Neutrophil (primary cell): ENCODE measurements at regions not wholly inside any gene's neighbourhood (a gene's known extent, or its start where the extent isn't known, plus 50 kb on each side); places are given as distances from the start of the nearest gene placed in this dataset.

ENCODE experiments used
- H3K27ac ChIP-seq: fragments of 200-600 bp; sonication (generic); 2 replicates; pipeline ENCODE4 v1.5.1; 2016; ENCODE audit warnings: mild to moderate bottlenecking, moderate library complexity
- H3K27me3 ChIP-seq: fragments of 200-600 bp; sonication (generic); 2 replicates; pipeline ENCODE4 v1.6.0; 2016; ENCODE audit warnings: mild to moderate bottlenecking
- H3K36me3 ChIP-seq: fragments of 200-600 bp; sonication (generic); 2 replicates; pipeline ENCODE4 v1.5.1; 2017
- H3K4me1 ChIP-seq, 2 experiments: fragments of 200-600 bp in 1 of 2; sonication (generic) in 1 of 2; 1 replicate in 1 of 2; 2 replicates in 1 of 2; pipeline versions ENCODE4 v1.5.1 to v1.6.1; 2013 to 2016; ENCODE audit warnings: low read depth in 1 of 2, low read length in 1 of 2, mild to moderate bottlenecking in 1 of 2, moderate library complexity in 1 of 2; ENCODE audit not compliant: control insufficient read depth in 1 of 2, insufficient read depth in 1 of 2
- H3K4me3 ChIP-seq, 2 experiments: fragments of 200-600 bp in 1 of 2; sonication (generic) in 1 of 2; 1 replicate in 1 of 2; 2 replicates in 1 of 2; pipeline ENCODE4 v1.5.1; 2013 to 2016; ENCODE audit warnings: low read depth in 1 of 2, low read length in 1 of 2, mild to moderate bottlenecking in 1 of 2, moderate library complexity in 1 of 2
- H3K9me3 ChIP-seq: fragments of 200-600 bp; sonication (generic); 2 replicates; pipeline ENCODE4 v1.5.1; 2016
- CTCF ChIP-seq: fragments of 200-600 bp; sonication (generic); IDR thresholded peaks from 2 replicates; pipeline ENCODE4 v1.5.1; 2016; ENCODE audit warnings: antibody characterized with exemption

- Histone ChIP-seq H3K9me3 (no peaks in the 10 kb centered on the region), H3K4me3 (no peak overlapping the region), H3K36me3 (no peaks in the 10 kb centered on the region), H3K27ac (no peak overlapping the region), H3K27me3 (no peaks in the 10 kb centered on the region), H3K4me1 (no peaks in the 10 kb centered on the region)
- no peak for TF ChIP-seq CTCF
Measured at GRCh38 chr7:156140447-156140846, 328.2 kb upstream of the SHH start.

GRCh38 chr7:156139633-156140032 lies 327.4 kb upstream of the SHH start:
- no peaks in the 10 kb centered on the region for H3K9me3 ChIP-seq
- H3K4me3 ChIP-seq: no peak overlapping the region
- no peaks in the 10 kb centered on the region for H3K27me3 ChIP-seq
- no peak overlapping the region for H3K27ac ChIP-seq
- TF ChIP-seq CTCF: no peak
- H3K36me3 ChIP-seq: no peaks in the 10 kb centered on the region
- H3K4me1 ChIP-seq: no peaks in the 10 kb centered on the region

- Histone ChIP-seq H3K27me3 (no peaks in the 10 kb centered on the region), H3K27ac (no peak overlapping the region), H3K4me3 (no peak overlapping the region), H3K9me3 (no peaks in the 10 kb centered on the region), H3K36me3 (no peaks in the 10 kb centered on the region), H3K4me1 (no peaks in the 10 kb centered on the region)
- no peak for TF ChIP-seq CTCF
Measured at GRCh38 chr7:156139112-156139511, 326.8 kb upstream of the SHH start.

- H3K36me3 ChIP-seq: no peaks in the 10 kb centered on the region
- no peaks in the 10 kb centered on the region for H3K27me3 ChIP-seq
- no peak overlapping the region for H3K27ac ChIP-seq
- H3K9me3 ChIP-seq: no peaks in the 10 kb centered on the region
- no peak for TF ChIP-seq CTCF
- H3K4me1 ChIP-seq: no peaks in the 10 kb centered on the region
- no peak overlapping the region for H3K4me3 ChIP-seq
Measured at GRCh38 chr7:156131881-156132280, 319.6 kb upstream of the SHH start.

GRCh38 chr7:156129522-156129921 lies 317.3 kb upstream of the SHH start:
- Histone ChIP-seq H3K36me3 (no peaks in the 10 kb centered on the region), H3K4me3 (no peak overlapping the region), H3K27me3 (no peaks in the 10 kb centered on the region), H3K27ac (no peak overlapping the region), H3K4me1 (no peaks in the 10 kb centered on the region), H3K9me3 (no peaks in the 10 kb centered on the region)
- no peak for TF ChIP-seq CTCF

GRCh38 chr7:156128496-156128895 lies 316.2 kb upstream of the SHH start:
- H3K27me3 ChIP-seq: no peaks in the 10 kb centered on the region
- no peak overlapping the region for H3K4me3 ChIP-seq
- H3K9me3 ChIP-seq: no peaks in the 10 kb centered on the region
- H3K36me3 ChIP-seq: no peaks in the 10 kb centered on the region
- H3K27ac ChIP-seq: no peak overlapping the region
- H3K4me1 ChIP-seq: no peaks in the 10 kb centered on the region
- no peak for TF ChIP-seq CTCF
